Left lobe of liver (tissue), 2 donors: ENCODE measurements at regions not wholly inside any gene's neighbourhood (a gene's known extent, or its start where the extent isn't known, plus 50 kb on each side); places are given as distances from the start of the nearest gene placed in this dataset.

Experiments used
- ATAC-seq: fragments of 200-7000 bp; cut with Tn5 transposase; one replicate; pipeline ENCODE4 v1.9.1; 2020; ENCODE audit warnings: mild to moderate bottlenecking, moderate library complexity
- DNase-seq: peaks from one replicate; pipeline ENCODE4 v3.0.0-alpha.2; 2020; ENCODE audit warnings: low spot score
- donor health status: DM: no; HTN: no; CAD: no; lungs with moderate emphysema.
- donor health status: DM: no; HTN: yes; CAD: no.

GRCh38 chr4:180640193-180640592, 1603.0 kb upstream of the TENM3 start:
- no peak for DNase-seq
- ATAC-seq, result no peak

DNA sequence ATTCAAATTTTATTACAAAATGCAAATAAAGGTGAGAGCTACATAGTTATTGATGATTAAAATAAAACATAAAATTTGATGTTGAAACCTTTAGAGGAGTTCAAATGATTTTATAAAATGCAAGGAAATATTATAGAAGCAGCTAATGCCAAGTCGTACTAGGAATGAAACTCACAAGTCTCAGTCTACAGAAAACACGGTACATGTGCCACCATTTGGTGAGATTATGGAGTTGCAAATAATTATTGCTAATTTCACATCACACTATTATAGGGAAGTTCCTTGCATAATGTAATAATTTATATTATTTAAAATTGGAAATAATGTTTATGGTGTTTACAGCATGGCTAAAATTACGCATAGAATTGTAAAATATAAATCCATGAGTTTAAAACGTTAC, 1601.7 kb upstream of the TENM3 start:
- ATAC-seq (no peak), DNase-seq (no peak)

DNA sequence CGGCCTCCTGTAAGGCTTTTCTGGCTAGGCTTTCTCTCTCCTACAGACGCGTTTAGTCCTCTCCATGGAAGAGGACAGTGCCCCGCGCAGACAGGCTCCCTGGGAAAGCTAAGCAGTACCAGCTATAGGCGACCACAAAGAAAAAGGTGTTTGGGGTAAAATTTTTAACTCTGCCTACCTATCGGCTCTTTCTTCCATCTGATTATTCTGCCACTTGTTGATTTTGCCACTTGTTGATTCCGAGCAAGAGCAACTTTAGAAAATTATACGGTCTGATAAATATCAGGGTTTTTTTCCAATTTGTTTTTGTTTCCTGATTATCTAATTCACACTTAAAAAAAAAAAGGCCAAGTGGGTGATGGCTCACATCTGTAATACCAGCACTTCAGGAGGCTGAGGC, 1600.5 kb upstream of the TENM3 start:
- ATAC-seq, result no peak

DNA sequence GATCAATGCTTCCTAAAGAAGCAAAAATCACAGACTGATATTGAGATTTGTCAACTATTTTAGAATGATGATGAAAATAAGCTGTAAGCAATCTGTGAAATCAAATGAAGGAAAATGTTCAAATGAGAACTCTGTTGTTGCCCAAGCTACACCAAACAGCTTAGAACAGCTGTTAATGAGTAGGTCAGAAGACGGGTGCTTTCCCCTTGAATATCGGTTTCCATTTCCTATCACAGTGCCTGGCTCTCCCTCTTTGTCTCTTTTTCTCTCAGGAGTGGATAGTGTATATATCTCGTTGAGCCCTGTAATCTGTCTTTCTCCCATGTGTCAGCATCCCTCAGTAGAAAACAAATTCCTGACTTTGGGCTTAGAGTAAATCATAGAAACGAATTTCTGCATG, 1592.9 kb upstream of the TENM3 start:
- DNase-seq (no peak), ATAC-seq (no peak)

More for the DNA sequence above, 1600.5 kb upstream of the TENM3 start:
- no peak for DNase-seq

DNA sequence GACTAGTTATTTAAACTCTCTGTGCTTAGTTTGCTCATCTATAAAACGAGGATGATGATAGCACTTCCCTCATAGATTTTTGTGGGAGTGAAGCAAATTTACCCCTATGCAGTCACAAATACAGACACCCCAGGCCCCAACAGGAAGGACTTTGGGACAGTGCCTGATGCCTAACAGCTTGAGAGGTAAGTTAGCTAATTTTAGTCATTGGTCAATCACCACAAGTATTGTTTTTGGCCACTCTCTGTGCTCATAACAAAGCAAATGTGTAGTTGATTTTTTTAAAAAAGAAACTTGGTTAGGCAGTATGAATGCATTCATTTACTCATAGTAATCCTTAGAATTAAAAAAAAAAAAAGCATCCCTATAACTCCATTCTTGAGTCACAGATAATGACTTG, 1590.7 kb upstream of the TENM3 start:
- ATAC-seq (no peak), DNase-seq (no peak)

DNA sequence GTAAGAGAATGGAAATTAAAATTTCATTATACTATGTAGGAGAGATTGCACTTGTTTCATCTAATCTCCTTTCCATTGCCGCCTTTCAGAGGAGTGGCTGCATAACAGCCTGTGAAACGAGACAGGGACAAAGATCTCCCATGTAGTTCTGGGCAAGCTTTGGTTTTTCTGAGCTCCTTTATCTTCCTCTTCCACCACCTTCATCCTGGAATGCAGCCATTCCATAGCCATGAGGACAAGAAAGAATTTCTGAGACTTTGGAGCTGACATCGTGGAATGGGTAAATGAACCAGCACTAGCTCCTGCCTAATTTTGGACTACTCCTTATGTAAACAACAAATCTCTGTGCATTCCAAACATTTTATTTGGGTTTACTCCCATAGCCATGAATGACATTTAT, 1587.3 kb upstream of the TENM3 start:
- no peak for DNase-seq
- no peak for ATAC-seq

GRCh38 chr4:180657881-180658280, 1585.3 kb upstream of the TENM3 start:
- no peak for DNase-seq
- ATAC-seq, result no peak

DNA sequence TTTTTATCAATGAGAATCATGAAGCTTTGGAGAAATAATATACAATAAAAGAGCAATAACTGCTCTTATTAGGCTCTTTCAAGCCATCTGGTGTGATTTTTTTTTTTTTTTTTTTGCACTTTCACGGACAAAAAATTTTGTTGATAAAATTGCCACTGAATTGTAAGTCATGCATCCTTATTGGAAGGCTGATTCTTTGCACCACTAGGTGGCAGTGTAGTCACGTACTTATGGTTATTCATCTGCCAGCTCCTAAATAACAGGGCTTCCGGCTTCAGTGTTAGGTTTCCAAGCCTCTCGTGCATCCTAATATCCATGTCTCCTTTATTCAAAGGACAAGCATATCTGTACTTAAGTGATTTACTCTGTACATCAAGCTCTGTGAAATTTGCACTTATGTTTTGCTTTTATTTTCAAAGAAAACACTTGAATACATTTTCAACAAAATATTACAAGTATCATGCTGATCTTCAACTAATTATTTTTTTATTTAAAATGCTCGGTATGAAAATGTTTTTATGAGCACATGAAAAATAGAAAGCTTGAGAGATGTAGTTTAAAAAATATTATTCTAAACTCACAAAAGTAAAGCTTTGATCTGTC, 1578.3 kb upstream of the TENM3 start:
- DNase-seq, result peak; percentile 54
- peak; percentile 95 for ATAC-seq

DNA sequence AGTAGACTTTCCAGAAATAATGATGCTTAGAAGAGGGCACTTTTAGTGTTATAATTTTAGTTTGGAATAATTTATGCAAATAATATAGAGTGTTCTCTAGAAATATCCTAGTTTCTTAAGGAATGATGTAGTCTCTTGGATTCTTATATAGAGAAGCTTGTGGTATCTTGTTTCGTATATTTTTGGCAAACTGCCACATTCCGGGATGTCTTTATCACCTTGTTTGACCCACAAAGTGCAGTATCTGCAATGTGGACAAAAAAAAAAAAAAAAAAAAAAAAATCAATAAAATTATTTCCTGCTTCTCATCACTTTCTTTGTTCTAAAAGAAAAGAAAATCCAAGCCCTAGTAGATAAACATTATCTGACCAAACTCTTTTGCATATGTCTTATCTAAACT, 1577.7 kb upstream of the TENM3 start:
- no peak for ATAC-seq
- DNase-seq, result no peak

DNA sequence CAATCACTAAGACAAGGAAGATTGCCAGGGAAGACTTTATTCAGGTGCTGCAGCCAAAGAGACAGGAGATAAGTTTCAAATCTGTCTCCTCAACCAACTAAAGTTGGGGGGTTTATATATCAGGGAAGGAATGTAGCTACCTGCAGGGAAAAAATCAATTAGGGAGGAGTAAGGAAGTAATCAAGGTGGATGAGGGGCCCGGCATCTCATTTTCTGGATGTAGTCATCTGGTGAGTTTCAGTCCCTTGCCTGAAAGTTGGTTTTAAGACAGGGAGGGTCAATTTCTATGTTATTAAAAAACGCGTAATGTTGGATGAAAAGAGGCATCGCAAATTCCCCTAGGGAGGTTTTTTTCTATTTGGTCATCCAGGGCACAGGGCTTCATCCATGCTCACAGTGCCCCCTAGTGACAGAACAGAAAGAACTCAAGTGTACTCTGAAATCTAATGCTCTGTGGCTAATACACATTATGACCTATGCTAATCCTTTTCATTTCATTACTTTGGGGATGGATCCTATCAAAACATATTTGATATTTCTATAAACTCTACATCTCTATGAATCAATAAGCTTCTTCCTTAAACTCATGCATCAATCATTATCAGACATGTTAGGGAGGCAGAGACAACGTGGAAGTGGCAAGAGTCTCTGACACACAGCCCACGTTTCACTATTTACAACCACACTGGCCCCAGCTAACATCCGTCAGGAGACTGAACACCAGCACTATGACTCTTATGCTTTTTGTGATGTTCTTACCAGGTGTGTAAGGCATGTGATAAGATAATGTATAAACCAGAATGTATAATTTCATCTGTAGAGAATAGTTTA, 1577.0 kb upstream of the TENM3 start:
- peak; percentile 86 for ATAC-seq
- no peak for DNase-seq

- ATAC-seq, result no peak
- DNase-seq, result no peak
Observed at GRCh38 chr4:180668732-180669131, 1574.5 kb upstream of the TENM3 start.

DNA sequence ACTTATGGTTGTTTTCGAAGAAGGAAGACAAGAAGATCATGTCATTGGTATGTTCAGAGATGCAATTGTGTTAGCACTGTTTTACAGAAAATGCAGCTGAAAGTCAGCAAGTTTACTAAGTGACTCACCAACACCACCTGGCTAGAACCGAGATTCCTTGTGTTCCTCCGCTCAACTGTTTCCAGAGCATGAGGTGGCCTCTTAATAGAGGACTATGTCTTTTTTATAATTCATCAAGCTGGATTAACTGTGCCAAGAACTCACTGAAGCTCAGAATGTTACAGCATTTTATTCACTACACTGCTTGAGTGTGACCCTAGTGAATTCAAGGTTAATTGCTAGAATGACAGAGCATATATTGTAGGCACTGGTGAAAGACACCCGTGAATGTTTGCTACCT, 1573.5 kb upstream of the TENM3 start:
- DNase-seq (no peak), ATAC-seq (no peak)

DNA sequence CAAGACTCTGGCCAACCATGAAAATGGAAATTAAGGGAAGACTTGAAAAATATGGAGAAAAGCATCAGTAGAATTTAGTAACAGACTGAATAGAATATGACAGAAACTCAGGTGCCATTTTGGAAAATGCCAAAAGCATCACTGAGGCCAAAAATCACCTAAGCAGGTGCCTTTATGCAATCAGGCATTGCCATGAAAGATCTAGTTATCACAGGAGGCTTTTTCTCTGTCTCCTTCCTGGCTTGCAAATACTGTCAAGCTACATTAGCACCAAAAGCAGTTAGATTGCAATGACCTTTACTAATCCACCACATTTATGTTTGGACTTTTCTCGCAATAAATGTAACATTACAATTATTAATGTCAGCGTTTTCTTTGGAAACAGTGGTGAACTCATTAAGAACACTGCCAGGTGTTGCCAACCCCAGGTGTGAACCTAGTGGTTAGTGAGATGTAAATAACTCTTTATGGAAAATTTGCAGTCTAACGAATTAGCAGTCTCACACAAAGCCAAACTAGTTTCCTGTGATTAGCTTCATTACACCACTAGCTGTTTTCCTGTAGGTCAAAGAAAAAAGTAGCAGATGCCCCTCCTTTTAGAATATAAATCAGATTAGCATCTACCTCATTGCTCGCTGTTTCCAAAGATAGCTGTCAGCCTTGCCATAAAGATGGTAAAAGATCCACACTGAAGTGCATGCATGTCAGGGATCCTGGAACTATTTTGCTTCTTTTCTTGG, 1568.4 kb upstream of the TENM3 start:
- ATAC-seq, result no peak
- no peak for DNase-seq

DNA sequence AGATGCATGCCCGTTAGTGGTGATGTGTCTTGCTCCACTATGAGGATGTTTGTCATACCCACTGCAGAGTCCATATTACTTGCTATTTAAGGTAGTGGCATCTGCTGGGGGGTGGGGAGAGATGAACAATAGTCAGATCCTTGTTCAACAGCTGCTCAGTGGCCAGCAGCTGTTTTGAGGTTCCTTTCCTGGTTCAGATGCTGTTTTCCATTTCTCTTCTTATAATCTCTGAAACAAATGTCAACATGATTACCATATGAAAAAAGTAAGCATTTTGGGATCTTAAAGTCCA, 1567.9 kb upstream of the TENM3 start:
- no peak for DNase-seq
- ATAC-seq, result no peak

GRCh38 chr4:180680305-180680704, 1562.9 kb upstream of the TENM3 start:
- DNase-seq (no peak), ATAC-seq (no peak)

DNA sequence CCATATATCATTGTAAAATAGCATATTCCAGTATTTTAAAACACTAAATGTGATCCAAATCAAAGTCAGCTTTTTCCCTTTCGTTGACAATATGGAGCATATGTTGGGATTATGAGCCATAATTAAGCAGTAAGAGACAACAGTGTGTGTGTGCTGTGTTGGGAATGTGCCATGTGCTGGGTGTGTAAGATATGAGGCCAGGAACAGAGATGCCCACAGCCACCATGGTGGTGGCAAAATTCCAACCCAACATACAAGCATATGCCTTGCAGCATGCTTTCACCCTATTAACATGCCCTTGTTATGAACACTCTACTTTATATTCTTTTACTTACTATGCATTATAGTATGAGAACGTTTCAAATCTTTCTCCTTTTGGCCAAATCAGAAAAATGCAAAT, 1560.4 kb upstream of the TENM3 start:
- no peak for DNase-seq
- no peak for ATAC-seq

GRCh38 chr4:180683186-180683585, 1560.0 kb upstream of the TENM3 start:
- ATAC-seq, result no peak
- no peak for DNase-seq

DNA sequence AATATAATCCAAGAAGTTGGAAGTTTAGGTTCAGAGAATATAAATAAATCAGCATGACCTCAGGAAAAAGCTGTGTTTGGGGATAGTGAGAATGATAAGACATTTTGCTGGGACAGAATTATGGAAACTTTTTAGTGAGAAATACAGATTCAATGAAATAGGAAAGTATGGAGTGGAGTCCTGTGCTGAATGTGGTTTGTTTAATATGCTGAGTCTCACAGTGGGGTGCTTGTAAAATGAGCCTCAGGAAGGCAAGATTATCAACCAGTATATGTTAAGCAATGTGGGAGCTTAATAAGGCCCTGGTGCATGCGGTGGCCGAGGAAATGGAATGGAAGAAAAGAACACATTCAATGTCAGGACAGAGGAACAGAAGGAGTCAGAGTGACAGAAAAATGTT, 1554.7 kb upstream of the TENM3 start:
- DNase-seq, result no peak

GRCh38 chr4:180694875-180695274, 1548.3 kb upstream of the TENM3 start:
- ATAC-seq (no peak), DNase-seq (no peak)

More for the DNA sequence above, 1554.7 kb upstream of the TENM3 start:
- no peak for ATAC-seq

- ATAC-seq (no peak), DNase-seq (no peak)
Observed at GRCh38 chr4:180695851-180696250, 1547.4 kb upstream of the TENM3 start.

DNA sequence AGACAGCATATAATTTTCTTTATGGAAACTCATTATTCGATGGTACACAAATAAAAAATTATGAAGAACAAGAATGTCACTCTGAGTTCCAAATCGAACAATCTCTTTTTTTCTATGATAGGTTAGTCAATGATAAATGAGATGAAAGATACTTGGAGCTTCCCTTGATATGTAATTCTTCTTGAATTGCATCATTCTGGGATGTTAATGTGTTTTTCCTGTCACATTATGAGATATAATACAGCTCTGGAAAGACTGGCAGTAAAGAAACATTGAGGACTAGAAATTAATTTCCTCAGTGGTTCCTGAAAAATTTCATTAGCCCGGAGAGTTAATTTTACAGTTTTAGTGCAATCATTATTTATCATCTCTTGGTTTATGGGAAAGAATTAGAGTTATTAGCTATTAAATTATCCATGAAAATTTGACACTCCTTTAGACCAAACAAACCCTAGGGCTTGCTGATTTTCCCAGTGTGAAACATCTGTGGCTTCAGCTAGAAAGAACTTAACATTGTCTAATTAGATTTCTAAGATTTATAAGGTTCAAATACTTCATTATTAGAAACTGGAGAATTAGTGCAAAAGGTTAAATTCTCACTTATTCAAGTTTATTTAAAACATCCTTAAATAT, 1546.6 kb upstream of the TENM3 start:
- DNase-seq, result no peak
- ATAC-seq, result no peak
